ENCODE measurements at regions not wholly inside any gene's neighbourhood (a gene's known extent, or its start where the extent isn't known, plus 50 kb on each side); places are given as distances from the start of the nearest gene placed in this dataset.

- no peak for TF ChIP-seq CTCF (IDR thresholded peaks at IDR 0.05; ENCODE audit: extremely low read depth in 1 of 2, insufficient read depth in 1 of 2, low read depth in 1 of 2, low read length in 2 of 2)
- no peak for TF ChIP-seq POLR2AphosphoS5 (IDR thresholded peaks at IDR 0.05; ENCODE audit: insufficient read depth, low read depth, low read length)
- no peak for TF ChIP-seq POLR2A (IDR thresholded peaks at IDR 0.05; ENCODE audit: low read depth, low read length)
- no peak for TF ChIP-seq EZH2 (IDR thresholded peaks at IDR 0.05; ENCODE audit: borderline replicate concordance, low read depth, low read length, severe bottlenecking)
- TF ChIP-seq MYC (IDR thresholded peaks at IDR 0.05; ENCODE audit: low read depth, low read length): no peak
- TF ChIP-seq GATA2 (IDR thresholded peaks at IDR 0.05; ENCODE audit: insufficient read depth, insufficient read length, low read depth, low read length): no peak
- no peak for TF ChIP-seq FOS (IDR thresholded peaks at IDR 0.05; ENCODE audit: borderline replicate concordance, insufficient read depth, low read length)
- no peak for TF ChIP-seq MAX (IDR thresholded peaks at IDR 0.05; ENCODE audit: insufficient read depth, insufficient read length)
These were observed 245.8 kb upstream of the GAS1 start for GRCh38 chr9:87193151-87193550.

Measured in endothelial cell of umbilical vein (primary cell).